ENCODE measurements at regions not wholly inside any gene's neighbourhood (a gene's known extent, or its start where the extent isn't known, plus 50 kb on each side); places are given as distances from the start of the nearest gene placed in this dataset.

- H3K27me3 ChIP-seq (ENCODE audit: control insufficient read depth, insufficient read depth), result no peaks in the 10 kb centered on the region
- no peaks in the 10 kb centered on the region for H3K9me3 ChIP-seq (ENCODE audit: control insufficient read depth, low read length)
- no peak for DNase-seq
- no peak for ATAC-seq
- H3K27ac ChIP-seq (ENCODE audit: low read length), result no peak overlapping the region
- intact Hi-C loops (cut with DNase I), result no loop called here
- H3K4me1 ChIP-seq (ENCODE audit: control insufficient read depth, insufficient read depth, low read length), result no peaks in the 10 kb centered on the region
- H3K4me3 ChIP-seq (ENCODE audit: low read length), result no peak overlapping the region
These were observed 148.8 kb downstream of the GATB start for GRCh38 chr4:151611960-151612359.

- intact Hi-C loops (cut with DNase I), result no loop called here
- no peak for ATAC-seq
- WGBS, result 46% methylated on average over 3 of the region's 3 CpGs
These were observed 147.5 kb downstream of the GATB start for GRCh38 chr4:151613290-151613689.

GRCh38 chr4:151614561-151614960 is 146.2 kb downstream of the GATB start:
- Histone ChIP-seq H3K27ac (ENCODE audit: low read length) (no peak overlapping the region), H3K4me1 (ENCODE audit: control insufficient read depth, insufficient read depth, low read length) (no peaks in the 10 kb centered on the region), H3K4me3 (ENCODE audit: low read length) (no peak overlapping the region), H3K9me3 (ENCODE audit: control insufficient read depth, low read length) (no peaks in the 10 kb centered on the region), H3K27me3 (ENCODE audit: control insufficient read depth, insufficient read depth) (no peaks in the 10 kb centered on the region)
- WGBS, result 69% methylated on average over 2 of the region's 2 CpGs
- DNase-seq, result no peak
- intact Hi-C loops (cut with DNase I), result no loop called here
- ATAC-seq, result no peak

More at GRCh38 chr4:151613290-151613689, 147.5 kb downstream of the GATB start:
- H3K4me1 ChIP-seq (ENCODE audit: control insufficient read depth, insufficient read depth, low read length), result no peaks in the 10 kb centered on the region
- no peaks in the 10 kb centered on the region for H3K9me3 ChIP-seq (ENCODE audit: control insufficient read depth, low read length)
- H3K27ac ChIP-seq (ENCODE audit: low read length), result no peak overlapping the region
- H3K4me3 ChIP-seq (ENCODE audit: low read length), result no peak overlapping the region
- no peaks in the 10 kb centered on the region for H3K27me3 ChIP-seq (ENCODE audit: control insufficient read depth, insufficient read depth)
- DNase-seq, result no peak

- Histone ChIP-seq H3K27ac (ENCODE audit: low read length) (no peak overlapping the region), H3K4me1 (ENCODE audit: control insufficient read depth, insufficient read depth, low read length) (no peaks in the 10 kb centered on the region), H3K9me3 (ENCODE audit: control insufficient read depth, low read length) (no peaks in the 10 kb centered on the region), H3K27me3 (ENCODE audit: control insufficient read depth, insufficient read depth) (no peaks in the 10 kb centered on the region), H3K4me3 (ENCODE audit: low read length) (no peak overlapping the region)
- ATAC-seq, result no peak
- WGBS, result 90% methylated on average over 2 of the region's 2 CpGs
- no peak for DNase-seq
- intact Hi-C loops (cut with DNase I), result no loop called here
These were observed 141.9 kb downstream of the GATB start for GRCh38 chr4:151618858-151619257.

GRCh38 chr4:151620066-151620465 is 140.7 kb downstream of the GATB start:
- no peak overlapping the region for H3K27ac ChIP-seq (ENCODE audit: low read length)
- H3K9me3 ChIP-seq (ENCODE audit: control insufficient read depth, low read length), result no peaks in the 10 kb centered on the region
- intact Hi-C loops (cut with DNase I), result no loop called here
- ATAC-seq (no peak), DNase-seq (no peak)
- no peaks in the 10 kb centered on the region for H3K27me3 ChIP-seq (ENCODE audit: control insufficient read depth, insufficient read depth)
- no peak overlapping the region for H3K4me3 ChIP-seq (ENCODE audit: low read length)
- H3K4me1 ChIP-seq (ENCODE audit: control insufficient read depth, insufficient read depth, low read length), result no peaks in the 10 kb centered on the region
